Stimulated activated CD4-positive, alpha-beta T cell treated with anti-CD3 and anti-CD28 coated beads, TNF-alpha, amount 100 ng/mL, for 4 hours (primary cell): ENCODE measurements at regions not wholly inside any gene's neighbourhood (a gene's known extent, or its start where the extent isn't known, plus 50 kb on each side); places are given as distances from the start of the nearest gene placed in this dataset.

Experiments used
- DNase-seq, 3 experiments: peaks; one replicate each; pipeline ENCODE4 v3.0.0-alpha.2; 2020; ENCODE audit warnings: low read depth in 3 of 3

GRCh38 chr2:129239141-129239540 lies 740.3 kb upstream of the RAB6C start:
- no peak for DNase-seq

DNA sequence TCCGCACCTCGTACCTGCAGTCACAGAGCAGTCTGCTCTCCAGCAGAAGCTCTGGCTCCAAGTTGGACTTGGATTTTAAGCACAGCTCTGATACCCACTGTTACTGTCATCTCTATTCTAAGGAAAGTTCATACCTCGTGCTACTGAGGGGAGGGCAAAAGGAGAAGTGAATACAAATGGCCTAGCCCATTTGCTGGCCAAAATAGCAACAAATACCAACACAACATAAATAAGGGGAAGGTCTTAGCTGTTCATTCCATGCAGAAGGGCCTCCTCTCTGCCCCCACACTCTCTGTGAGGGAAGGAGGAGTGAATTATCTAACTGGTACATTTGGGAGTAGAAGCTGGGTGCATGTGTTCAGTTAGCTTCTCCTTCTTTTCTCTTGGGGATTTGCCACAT lies 739.4 kb upstream of the RAB6C start:
- no peak for DNase-seq

DNA sequence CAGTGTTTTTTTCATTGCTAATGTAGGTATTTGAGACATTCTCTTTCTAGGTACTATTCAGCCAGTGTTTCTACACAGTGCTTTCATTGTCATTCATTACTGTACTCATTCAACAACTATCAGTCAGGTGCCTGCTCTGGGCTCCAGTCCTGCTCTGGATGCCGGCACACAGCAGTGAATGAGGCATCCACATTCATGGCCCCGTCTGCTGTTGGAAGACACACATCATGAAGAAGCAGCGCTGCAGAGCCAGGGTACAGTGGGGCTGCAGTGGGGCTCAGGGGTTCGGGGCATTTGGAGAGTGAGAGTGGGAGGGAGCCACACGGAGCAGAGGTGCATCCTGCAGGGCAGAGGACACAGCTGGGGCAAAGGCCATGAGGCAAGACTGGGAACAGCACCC lies 737.2 kb upstream of the RAB6C start:
- DNase-seq: no peak

DNA sequence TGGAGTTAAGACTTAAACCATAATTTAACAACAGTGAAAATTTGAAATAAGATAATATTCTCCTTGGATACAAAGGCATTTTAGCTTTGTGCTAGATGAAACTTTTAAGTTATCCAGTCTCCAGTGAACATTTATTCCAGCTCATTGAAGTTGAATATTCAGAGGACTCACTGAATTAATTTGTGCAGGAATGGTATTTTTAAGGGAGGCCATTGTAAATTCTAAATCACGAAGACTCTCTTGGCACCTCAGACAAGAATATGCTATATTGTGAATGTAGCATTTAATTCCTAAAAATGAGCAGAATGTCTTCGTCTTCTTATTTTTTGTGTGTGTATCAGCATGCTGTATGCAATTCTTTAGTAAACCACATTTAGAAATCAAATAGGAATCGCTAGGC lies 731.7 kb upstream of the RAB6C start:
- DNase-seq: no peak

DNA sequence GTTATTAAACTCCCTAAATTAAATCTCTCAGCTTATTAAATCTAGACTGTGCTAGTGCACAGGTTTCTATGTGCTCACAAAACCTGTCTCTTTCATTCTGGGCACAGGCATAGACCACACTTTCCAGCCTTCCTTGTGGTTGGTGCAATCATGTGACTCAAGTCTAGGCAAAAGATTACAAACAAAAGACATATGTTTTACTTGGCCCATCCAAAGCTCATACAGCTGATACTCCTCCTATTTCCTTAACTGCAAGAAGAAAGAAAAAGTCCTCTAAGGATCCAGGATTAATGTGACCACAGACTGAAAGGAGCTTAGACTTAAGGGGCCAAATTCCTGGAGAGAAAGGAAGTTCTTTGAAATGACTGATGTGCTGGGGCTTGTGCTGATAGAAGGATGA lies 731.3 kb upstream of the RAB6C start:
- no peak for DNase-seq

DNA sequence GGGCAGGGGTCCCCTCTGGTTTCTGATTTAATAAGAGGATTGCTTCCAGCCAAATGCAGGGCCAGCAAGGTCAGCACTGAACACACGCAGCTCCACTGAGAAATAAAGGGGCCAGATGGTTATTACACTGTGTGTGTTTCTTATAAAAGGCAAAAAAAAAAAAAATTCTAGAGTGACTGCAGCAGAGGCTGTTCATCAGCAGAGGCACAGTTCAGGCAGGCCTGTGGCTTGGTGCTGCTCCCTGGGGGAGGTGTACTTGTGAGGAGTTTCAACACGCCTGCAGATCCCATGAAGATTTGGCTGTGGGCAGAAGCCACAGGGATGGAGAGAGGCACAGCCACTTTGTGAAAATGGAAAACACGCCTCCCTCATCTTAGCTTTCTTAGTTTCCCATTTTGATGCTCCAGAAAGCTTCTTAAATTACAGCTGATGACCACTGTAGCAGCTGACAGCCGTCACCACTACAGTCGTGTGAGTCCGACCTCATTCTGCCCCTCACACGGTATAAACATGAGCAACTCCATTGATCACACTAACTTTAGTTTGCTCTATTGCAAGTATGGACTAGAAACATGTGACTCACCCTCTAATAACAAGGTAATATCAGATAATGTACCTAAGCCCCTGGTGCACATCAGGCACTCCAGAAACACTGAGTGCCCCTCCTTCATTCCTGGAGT lies 726.5 kb upstream of the RAB6C start:
- DNase-seq: no peak

GRCh38 chr2:129253461-129253812 lies 726.0 kb upstream of the RAB6C start:
- no peak for DNase-seq

- no peak for DNase-seq
Measured at GRCh38 chr2:129254718-129255117, 724.7 kb upstream of the RAB6C start.

GRCh38 chr2:129255610-129256313 lies 723.7 kb upstream of the RAB6C start:
- no peak for DNase-seq

GRCh38 chr2:129256642-129257041 lies 722.8 kb upstream of the RAB6C start:
- no peak for DNase-seq

GRCh38 chr2:129262934-129263333 lies 716.5 kb upstream of the RAB6C start:
- DNase-seq: no peak

GRCh38 chr2:129263939-129264338 lies 715.5 kb upstream of the RAB6C start:
- no peak for DNase-seq

DNA sequence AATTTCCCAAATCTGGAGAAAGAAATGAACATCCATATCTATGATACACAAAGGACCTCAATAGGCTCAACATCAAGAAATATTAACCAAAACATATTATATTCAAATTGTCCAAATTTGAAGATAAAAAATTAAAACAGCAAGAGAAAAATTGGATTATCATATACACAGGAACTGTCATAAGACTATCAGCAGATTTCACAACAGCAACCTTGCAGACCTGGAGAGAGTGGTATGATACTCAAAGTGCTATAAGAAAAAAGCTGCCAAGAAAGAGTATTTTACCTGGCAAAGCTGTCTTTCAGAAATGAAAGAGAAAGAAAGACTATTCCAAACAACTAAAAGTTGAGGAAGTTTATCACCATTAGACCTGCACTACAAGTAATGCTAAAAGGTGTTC lies 711.9 kb upstream of the RAB6C start:
- DNase-seq: no peak

GRCh38 chr2:129273266-129274037 lies 706.0 kb upstream of the RAB6C start:
- no peak for DNase-seq

GRCh38 chr2:129274038-129274415 lies 705.4 kb upstream of the RAB6C start:
- DNase-seq: no peak

GRCh38 chr2:129274918-129275317 lies 704.5 kb upstream of the RAB6C start:
- DNase-seq: no peak

- DNase-seq: no peak
Measured at GRCh38 chr2:129275706-129276105, 703.8 kb upstream of the RAB6C start.

GRCh38 chr2:129276978-129277584 lies 702.4 kb upstream of the RAB6C start:
- DNase-seq: no peak

DNA sequence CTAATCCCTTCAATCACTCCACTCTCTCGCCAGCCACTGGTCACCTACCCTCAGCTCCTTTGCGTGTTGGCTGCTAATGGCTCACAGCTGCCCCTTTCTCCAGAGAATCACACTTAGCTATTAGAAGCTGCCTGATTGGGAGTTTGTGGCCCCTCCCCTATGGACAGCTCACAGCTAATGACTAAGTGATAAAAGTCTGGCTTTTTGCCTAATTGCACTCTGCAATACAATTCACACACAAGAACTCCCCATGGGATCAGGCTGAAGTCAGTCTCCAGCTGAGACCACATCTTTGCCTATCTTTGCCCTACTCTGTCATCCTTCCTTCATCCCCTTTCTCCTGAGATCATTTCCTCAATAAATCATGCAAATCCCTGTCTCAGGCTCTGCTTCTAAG lies 701.9 kb upstream of the RAB6C start:
- DNase-seq: no peak

DNA sequence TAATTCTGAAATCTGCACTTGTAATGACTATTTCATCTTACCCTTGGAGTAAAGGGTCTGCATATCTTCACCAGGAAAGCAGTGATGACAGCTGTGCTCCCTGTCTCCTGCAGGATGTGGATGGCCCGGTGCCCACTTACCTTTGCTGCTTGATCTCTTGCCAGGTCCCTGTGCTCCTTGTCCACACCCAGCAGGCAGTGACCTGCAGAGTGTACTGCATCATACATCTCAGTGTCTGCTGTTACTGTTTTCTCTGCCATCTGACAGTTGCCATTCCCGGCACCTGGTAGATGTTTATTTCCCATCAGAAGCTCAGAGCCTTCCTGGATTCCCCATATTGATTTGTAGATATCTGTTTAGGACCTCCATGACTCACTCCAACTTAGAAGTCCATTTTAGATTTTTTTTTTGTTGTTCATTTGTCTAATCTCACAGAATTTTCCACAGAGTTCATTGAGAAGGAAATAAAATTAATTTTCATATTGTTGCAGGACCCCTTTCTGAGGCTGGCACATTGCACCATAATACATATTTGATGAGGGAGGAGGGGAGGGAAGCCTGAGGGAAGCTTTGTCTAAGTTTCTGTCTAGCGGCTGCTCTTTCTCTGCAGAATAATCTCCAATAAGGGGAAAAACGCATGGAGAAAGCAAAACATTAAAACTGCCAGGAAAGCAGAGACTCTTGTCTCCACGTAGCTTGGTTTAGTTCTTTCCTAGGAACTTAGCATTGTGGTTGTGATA lies 697.5 kb upstream of the RAB6C start:
- DNase-seq: no peak

DNA sequence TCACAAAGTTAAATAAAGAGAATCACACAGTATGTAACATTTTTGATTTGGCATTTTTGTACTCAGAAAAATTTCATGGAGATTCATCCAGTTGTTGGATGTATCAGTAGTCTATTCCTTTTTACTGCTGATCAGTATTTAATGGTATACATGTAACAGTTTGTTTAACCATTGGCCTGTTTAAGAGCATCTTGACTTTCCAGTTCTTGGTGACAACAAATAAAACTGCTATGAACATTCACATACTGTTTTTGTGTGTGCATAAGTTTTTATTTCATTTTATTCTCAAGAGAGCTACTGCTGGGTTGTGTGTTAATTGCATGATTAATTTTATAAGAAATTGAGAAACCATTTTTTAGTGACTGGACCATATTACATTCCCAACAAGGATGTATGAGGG lies 694.5 kb upstream of the RAB6C start:
- DNase-seq: no peak

DNA sequence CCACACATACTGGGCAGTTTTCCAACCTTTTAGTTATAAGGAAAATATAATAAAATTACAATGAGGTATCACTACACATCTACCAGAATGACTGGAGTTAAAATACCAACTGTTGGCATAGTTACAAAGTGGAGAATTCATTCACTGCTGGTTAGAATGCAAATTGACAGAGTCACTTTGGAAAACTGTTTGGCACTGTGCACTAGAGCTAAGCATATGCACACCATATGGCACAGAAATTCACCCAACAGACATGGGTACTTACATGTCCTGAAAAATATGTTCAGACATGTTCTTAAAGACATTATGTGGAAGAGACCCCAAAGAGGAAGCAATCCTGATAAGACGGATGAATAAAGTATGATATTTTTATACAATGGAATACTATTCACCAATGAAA lies 686.1 kb upstream of the RAB6C start:
- DNase-seq: no peak
